GM12873 (cell line): ENCODE measurements at regions not wholly inside any gene's neighbourhood (a gene's known extent, or its start where the extent isn't known, plus 50 kb on each side); places are given as distances from the start of the nearest gene placed in this dataset.

Experiments used
- TF ChIP-seq, protein P1 (sequence below): IDR thresholded peaks from 2 replicates; pipeline ENCODE4 v1.5.1; 2012; ENCODE audit warnings: low read depth, mild to moderate bottlenecking, moderate library complexity, low read length, control low read depth; ENCODE audit not compliant: insufficient read depth; ENCODE audit errors: missing control alignments

DNA sequence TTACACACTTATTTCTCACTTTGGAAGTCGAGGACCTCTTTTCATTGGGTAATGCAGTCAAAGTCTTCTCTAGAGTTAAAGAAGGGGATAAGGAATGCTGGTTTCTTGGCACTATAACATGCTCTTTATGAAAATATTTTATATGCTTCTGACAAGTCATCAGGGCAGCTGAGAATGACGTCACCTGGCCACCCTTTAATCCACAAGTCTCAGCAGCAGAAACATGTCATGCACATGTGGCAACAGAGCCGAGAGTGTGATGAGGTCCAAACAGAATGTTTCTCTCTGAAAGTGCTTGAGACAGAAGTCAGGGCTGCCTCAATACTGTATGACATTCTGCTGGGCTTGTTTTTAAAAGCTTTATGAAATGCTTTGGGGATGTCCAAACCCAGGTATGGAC is 63.5 kb upstream of the C10orf90 start:
- TF ChIP-seq, protein P1, sequence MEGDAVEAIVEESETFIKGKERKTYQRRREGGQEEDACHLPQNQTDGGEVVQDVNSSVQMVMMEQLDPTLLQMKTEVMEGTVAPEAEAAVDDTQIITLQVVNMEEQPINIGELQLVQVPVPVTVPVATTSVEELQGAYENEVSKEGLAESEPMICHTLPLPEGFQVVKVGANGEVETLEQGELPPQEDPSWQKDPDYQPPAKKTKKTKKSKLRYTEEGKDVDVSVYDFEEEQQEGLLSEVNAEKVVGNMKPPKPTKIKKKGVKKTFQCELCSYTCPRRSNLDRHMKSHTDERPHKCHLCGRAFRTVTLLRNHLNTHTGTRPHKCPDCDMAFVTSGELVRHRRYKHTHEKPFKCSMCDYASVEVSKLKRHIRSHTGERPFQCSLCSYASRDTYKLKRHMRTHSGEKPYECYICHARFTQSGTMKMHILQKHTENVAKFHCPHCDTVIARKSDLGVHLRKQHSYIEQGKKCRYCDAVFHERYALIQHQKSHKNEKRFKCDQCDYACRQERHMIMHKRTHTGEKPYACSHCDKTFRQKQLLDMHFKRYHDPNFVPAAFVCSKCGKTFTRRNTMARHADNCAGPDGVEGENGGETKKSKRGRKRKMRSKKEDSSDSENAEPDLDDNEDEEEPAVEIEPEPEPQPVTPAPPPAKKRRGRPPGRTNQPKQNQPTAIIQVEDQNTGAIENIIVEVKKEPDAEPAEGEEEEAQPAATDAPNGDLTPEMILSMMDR = no peak

DNA sequence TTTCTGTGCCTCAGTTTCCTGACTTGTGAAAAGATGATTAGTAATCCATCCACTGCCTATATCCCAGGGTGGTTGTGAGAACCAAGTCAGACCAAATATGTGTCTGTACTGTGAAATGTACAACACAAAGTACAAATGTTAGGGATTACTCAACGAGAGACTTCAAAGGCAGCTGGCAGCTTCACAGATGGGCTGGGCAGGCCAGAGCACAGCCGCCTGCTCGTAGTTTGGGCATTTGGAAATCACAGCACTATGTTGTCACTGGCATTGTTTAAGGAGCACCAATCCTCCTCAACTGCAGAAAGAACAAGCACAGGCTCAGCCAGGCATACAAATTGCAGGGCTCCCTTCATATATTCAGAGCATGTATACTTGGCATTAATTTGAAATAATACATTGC is 64.5 kb upstream of the C10orf90 start:
- TF ChIP-seq, protein P1 = no peak

DNA sequence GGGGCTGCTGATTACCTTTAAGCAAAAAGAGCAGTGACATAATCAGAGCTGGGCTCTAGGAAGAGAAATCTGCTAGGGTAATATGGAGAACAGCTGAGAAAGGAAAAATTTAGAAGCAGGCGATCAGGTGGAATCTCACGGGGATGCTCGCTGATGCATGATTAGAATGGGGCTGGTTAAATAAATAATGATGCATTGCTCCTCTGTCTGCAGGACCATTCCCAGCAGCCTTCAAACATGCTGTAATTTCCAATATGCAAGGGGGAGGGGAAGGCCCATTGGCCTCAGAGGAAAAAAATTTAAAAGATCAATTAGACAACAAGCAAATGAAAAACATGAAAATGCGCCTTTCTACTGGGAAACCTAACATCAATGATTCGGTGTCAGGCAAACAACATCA is 65.6 kb upstream of the C10orf90 start:
- TF ChIP-seq, protein P1 = no peak

DNA sequence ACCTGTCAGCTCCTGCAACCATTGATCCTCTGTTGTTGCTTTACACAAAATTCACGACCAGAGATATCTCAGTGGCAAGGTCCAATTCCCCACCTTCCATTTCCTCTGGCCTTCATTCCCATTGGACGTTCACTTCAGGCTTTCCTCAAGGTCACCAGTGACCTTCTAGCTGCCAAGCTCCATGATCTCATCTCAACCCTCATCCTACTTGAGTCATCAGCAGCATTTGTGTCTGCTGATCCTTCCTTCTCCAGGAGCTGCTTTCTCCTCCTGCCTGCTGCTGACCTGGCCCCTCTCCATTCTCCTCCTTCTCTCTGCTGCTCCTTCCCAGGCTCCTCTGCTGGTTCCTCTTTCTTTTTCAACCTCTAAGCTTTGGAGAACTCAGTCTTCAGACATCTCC is 66.2 kb upstream of the C10orf90 start:
- TF ChIP-seq, protein P1 = no peak

DNA sequence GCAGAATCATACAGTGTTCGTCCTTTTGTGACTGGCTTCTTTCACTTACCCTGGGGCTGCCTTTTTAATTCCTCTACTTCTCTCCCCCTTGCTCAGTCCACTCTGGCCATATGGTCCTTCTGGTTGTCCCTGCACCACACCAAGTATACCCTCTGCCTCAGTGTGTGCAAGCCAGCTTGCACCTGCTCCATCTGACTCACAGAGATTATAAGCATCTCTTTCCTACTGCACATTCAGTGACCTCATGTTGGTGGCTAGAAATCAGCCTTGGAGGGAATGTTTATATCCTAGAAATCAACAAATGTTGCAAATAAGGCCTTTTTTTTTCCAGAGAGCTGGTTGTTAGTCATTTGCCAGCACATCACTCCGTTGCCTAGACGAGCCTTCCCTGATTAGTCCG is 67.5 kb upstream of the C10orf90 start:
- TF ChIP-seq, protein P1 = no peak

DNA sequence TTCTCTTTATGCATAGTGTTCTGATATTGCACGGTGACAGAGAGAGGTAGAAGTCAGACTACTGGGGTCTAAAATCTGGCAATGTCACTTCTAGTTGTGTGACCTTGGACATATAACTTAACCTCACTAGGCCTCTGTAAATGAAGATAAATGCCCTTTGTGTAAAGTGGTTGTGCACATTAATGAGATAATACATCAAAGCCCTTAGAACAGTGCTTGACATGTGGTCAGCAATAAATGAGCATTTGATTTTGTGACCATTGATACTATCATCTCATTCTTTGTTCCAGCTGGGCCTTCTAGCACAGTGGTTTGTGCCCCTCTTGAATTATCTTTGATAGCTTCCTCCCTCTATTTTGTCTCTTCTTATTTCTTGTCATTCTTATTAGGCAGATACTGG is 74.1 kb upstream of the C10orf90 start:
- TF ChIP-seq, protein P1 = no peak

DNA sequence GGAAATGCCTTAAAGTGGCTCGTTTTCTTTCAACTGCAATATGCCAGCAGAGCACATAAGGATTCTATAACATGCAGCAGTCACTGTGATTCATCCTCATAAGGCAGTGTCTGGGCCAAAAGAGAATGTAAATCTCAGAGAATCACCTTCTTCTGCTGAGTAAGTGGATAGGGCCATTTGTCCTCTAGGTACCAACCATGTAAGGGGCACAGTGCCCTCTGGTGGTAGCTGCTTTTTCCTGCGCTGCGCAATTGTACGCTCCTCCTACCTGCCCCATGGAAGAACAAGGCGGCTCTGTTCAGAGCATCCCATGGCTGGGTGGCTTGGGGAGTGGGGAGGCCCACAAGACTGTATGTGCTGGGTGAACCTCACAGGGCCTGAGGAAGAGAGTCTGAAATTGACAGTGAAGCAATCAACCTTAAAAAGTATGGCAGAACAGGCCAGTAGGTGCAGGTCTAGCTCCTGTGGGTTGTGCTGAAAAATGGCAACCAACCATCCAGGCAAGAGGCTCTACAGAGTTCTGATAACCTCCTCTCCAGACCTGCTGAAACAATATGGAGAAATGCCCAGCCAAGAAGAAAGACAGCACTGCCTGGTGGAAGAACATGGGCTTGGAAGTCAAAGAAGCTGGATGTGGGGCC is 78.6 kb upstream of the C10orf90 start:
- TF ChIP-seq, protein P1 = peak; percentile 76
